Mesothelial cell of epicardium (in vitro differentiated cells): ENCODE measurements at regions not wholly inside any gene's neighbourhood (a gene's known extent, or its start where the extent isn't known, plus 50 kb on each side); places are given as distances from the start of the nearest gene placed in this dataset.

Experiments used
- DNase-seq, 2 experiments: peaks; one replicate each; pipeline ENCODE4 v3.0.0; 2021; ENCODE audit warnings: low spot score in 2 of 2; ENCODE audit not compliant: unreplicated experiment in 2 of 2
- H3K27ac Mint-ChIP-seq: 2 replicates; pipeline ENCODE4 v1.8.0; 2021; ENCODE audit warnings: mixed read lengths
- H3K27me3 Mint-ChIP-seq: 2 replicates; pipeline ENCODE4 v1.8.0; 2021; ENCODE audit warnings: low read depth, mixed read lengths
- H3K36me3 Mint-ChIP-seq: 2 replicates; pipeline ENCODE4 v1.8.0; 2021; ENCODE audit warnings: mixed read lengths
- H3K4me1 Mint-ChIP-seq: 2 replicates; pipeline ENCODE4 v1.8.0; 2021; ENCODE audit warnings: mixed read lengths
- H3K4me3 Mint-ChIP-seq: 2 replicates; pipeline ENCODE4 v1.8.0; 2021; ENCODE audit warnings: mild to moderate bottlenecking, moderate library complexity, mixed read lengths
- H3K9me3 Mint-ChIP-seq: 2 replicates; pipeline ENCODE4 v1.8.0; 2021; ENCODE audit warnings: mixed read lengths
- TF ChIP-seq, protein P1 (sequence below): fragments of 200-600 bp; sonication (generic); IDR thresholded peaks from one replicate; pipeline ENCODE4 v1.5.0; 2021; ENCODE audit warnings: antibody characterized with exemption; ENCODE audit not compliant: unreplicated experiment

DNA sequence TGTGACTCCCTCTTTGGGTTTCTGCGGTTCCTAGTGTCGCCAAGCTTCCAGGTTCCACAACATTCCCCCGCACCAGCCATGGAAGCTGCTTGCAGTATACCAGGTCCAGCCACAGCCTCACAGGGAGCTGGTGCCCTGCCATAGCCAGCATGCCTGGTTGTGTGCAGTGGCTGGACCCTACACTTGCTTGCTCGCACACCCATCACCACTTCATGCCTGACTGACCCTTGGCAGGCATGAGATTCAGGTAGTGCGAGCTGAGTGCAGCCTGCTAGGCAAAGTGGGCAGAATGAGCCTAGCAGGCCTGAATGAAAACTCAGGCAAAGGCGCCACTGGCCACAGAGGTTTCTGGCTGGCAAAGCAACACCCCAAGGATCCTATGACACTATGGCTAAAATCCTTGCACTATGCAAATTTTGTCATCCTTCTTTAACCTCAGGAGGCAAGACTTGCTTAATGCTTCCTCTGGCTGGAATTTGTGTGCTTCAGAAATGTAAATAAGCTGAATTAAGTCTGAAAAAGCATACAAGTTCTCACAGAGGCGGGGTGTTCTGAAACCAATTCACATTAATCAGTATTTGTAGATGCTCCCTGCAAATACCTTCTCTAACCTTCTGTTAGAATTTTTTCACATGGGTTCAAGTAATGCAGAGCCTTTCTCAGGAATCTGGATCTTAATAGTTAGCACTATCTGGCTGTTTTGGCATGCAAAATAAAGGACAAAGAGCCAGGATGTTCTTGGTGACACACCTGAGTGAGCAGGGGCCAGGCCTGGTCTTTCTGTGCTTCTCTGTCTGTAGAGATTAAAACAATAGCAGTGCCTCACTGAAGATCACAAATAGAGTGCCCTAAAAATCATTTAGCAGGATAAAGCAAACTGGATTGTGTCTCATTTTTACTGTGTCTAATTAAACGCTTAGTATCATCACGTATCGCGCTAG is 256.9 kb downstream of the GPATCH2 start:
- Mint-ChIP-seq H3K4me3 (no peak overlapping the region), H3K27ac (no peak overlapping the region), H3K9me3 (peaks cover 20% of the 10 kb centered on the region), H3K4me1 (peaks cover 4% of the 10 kb centered on the region), H3K27me3 (no peaks in the 10 kb centered on the region), H3K36me3 (no peaks in the 10 kb centered on the region)
- DNase-seq = no peak
- TF ChIP-seq, protein P1, sequence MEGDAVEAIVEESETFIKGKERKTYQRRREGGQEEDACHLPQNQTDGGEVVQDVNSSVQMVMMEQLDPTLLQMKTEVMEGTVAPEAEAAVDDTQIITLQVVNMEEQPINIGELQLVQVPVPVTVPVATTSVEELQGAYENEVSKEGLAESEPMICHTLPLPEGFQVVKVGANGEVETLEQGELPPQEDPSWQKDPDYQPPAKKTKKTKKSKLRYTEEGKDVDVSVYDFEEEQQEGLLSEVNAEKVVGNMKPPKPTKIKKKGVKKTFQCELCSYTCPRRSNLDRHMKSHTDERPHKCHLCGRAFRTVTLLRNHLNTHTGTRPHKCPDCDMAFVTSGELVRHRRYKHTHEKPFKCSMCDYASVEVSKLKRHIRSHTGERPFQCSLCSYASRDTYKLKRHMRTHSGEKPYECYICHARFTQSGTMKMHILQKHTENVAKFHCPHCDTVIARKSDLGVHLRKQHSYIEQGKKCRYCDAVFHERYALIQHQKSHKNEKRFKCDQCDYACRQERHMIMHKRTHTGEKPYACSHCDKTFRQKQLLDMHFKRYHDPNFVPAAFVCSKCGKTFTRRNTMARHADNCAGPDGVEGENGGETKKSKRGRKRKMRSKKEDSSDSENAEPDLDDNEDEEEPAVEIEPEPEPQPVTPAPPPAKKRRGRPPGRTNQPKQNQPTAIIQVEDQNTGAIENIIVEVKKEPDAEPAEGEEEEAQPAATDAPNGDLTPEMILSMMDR = no peak

DNA sequence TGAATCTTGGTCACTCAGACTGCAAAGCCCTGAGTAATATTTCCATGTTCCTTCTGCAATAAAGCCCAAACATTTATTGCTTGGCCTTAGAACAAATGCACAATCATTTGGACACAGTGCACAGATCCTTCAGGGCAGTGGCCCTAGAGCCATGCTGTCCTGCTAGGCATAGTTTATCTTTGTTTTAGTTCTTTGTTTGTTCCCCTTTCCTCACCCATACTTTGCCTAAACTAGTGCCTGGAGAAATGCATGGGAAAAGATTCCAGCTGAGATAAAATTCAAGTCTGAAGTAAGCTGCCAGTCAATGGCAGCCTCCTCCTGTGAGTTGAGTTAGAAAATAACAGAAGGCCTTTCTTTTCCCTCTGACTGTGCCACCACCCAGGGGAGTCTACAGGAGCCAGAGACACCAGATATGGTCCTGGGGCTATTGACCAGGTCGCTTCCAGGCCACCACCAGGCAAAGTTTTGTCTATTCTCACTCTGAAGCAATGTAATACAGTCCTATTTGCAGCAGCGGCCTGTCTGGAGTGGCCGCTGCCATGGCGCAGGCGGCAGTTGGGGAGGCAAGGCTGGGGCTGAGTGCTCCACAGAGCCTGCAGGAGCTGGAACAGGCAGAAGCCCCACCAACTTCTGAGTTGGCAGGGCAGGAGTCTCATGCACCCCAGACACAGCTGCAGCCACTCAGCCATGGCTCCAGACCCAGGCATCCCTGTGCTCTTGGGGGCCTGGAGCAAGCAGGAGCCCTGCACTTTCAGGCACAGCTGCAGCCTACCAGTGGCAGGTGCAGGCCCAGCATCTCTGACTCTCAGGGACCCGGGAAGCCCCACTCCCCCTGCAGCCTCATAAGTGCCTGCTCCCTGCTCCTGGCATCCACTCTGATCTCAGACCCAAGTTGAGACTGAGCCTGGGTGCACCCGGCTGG is 258.6 kb downstream of the GPATCH2 start:
- Mint-ChIP-seq H3K27me3 (no peaks in the 10 kb centered on the region), H3K27ac (no peak overlapping the region), H3K36me3 (no peaks in the 10 kb centered on the region), H3K4me3 (no peak overlapping the region), H3K9me3 (peaks cover 6% of the 10 kb centered on the region), H3K4me1 (peaks cover 4% of the 10 kb centered on the region)
- DNase-seq = no peak
- TF ChIP-seq, protein P1 = no peak

DNA sequence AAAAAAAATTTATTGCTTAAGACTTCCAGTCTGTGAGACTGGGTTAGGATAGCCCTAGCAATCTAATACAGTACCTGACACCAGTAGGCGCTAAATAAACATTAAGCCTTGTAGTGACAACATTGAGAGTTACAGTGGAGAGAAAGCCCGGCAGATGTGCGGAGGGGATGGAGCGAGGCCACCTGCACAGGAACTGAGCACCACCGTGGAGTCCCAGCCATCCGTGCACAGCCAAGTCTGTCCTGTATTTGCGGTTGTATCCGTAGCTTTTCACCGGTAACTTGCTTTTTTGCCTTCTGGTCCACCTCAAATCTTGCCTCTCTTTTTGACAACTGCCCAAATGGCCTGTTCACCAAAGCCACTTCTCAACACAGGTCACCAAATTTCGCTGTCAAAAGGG is 260.1 kb downstream of the GPATCH2 start:
- H3K27ac Mint-ChIP-seq = no peak overlapping the region
- H3K4me3 Mint-ChIP-seq = no peak overlapping the region
- no peak for DNase-seq
- no peaks in the 10 kb centered on the region for H3K9me3 Mint-ChIP-seq
- H3K27me3 Mint-ChIP-seq = no peaks in the 10 kb centered on the region
- H3K36me3 Mint-ChIP-seq = no peaks in the 10 kb centered on the region
- H3K4me1 Mint-ChIP-seq = peaks cover 4% of the 10 kb centered on the region
- TF ChIP-seq, protein P1 = no peak

DNA sequence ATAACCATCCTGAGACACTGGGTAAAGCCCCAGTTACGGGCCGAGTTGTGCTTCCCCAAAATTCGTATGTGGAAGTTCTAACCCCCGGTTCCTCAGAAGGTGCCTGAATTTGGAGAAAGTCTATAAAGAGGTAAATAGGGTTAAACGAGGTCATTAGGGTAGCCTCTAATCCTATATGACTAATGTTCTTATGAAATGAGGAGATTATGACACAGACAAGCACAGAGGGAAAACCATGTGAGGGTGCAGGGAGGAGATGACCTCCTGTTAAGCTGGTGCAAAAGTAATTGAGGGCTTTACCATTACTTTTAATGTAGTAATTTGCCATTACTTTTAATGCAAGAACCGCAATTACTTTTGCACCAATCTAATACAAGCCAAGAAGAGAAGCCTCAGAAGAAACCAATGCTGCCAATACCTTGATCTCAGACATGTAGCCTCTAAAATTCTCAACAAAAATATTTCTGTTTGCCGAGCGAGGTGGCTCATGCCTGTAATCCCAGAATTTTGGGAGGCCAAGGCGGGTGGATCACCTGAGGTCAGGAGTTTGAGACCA is 260.8 kb downstream of the GPATCH2 start:
- Mint-ChIP-seq H3K9me3 (no peaks in the 10 kb centered on the region), H3K27me3 (no peaks in the 10 kb centered on the region), H3K27ac (no peak overlapping the region), H3K36me3 (no peaks in the 10 kb centered on the region), H3K4me1 (peaks cover 4% of the 10 kb centered on the region), H3K4me3 (no peak overlapping the region)
- TF ChIP-seq, protein P1 = no peak
- DNase-seq = no peak

DNA sequence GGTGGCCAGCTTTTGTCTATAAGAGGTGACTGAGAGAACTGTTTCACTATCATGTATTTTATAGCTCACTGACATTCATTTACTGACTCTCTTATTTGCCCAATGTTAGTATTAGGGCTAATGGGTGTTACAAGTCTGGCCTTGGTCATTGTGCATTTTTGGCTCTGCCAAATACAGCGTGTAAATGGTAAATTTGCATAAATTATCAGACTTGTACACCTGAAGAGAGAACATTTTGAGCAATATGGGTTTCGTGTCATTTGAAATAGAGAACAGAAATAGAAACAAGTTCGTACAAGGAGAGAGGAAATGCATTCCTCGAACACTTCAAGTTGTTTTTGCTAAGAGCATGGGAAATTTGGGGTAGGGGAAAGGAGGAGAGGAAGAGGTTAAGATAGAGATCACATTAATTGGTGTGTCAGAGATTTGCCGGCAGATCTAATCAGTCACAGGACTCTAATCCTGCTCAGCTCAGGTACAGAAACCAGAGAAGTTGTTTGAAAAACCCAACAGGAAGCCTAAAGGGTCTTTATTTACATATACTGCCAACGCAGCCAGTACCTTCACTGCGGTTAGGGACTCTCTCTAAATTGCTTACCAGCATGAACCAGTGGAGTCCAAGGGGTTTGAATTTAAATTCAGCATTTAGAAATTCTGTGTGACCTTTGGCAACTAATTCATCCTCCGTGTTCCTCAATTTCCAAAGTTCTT is 261.5 kb downstream of the GPATCH2 start:
- no peak overlapping the region for H3K27ac Mint-ChIP-seq

More for the DNA sequence above, 261.5 kb downstream of the GPATCH2 start:
- Mint-ChIP-seq H3K4me3 (no peak overlapping the region), H3K27me3 (no peaks in the 10 kb centered on the region), H3K9me3 (no peaks in the 10 kb centered on the region), H3K4me1 (peaks cover 4% of the 10 kb centered on the region), H3K36me3 (no peaks in the 10 kb centered on the region)
- DNase-seq = no peak
- TF ChIP-seq, protein P1 = no peak
